Neuronal stem cell (in vitro differentiated cells): ENCODE measurements at regions not wholly inside any gene's neighbourhood (a gene's known extent, or its start where the extent isn't known, plus 50 kb on each side); places are given as distances from the start of the nearest gene placed in this dataset.
A peak's percentile ranks its signal among the peaks of the same experiment; 100 is the strongest.

Experiments
- DNase-seq: peaks from one replicate; pipeline ENCODE4 v3.0.0-alpha.2; 2013; ENCODE audit warnings: low spot score
- H2AFZ ChIP-seq: one replicate; pipeline ENCODE4 v1.6.1; 2013; ENCODE audit warnings: mild to moderate bottlenecking, low read length, inconsistent platforms
- H2AK5ac ChIP-seq: 2 replicates; pipeline ENCODE4 v1.6.1; 2013; ENCODE audit warnings: low read depth, mild to moderate bottlenecking, inconsistent platforms, low read length, moderate library complexity, mixed read lengths
- H2BK120ac ChIP-seq: 2 replicates; pipeline ENCODE4 v1.6.1; 2013; ENCODE audit warnings: low read depth, mild to moderate bottlenecking, inconsistent platforms, low read length, moderate library complexity, mixed read lengths
- H2BK12ac ChIP-seq: one replicate; pipeline ENCODE4 v1.6.1; 2013; ENCODE audit warnings: low read length, inconsistent platforms
- H2BK15ac ChIP-seq: 2 replicates; pipeline ENCODE4 v1.6.1; 2013; ENCODE audit warnings: mild to moderate bottlenecking, low read length, inconsistent platforms, mixed read lengths
- H2BK5ac ChIP-seq: one replicate; pipeline ENCODE4 v1.6.1; 2013; ENCODE audit warnings: inconsistent platforms, mild to moderate bottlenecking, low read length, moderate library complexity
- H3K14ac ChIP-seq: one replicate; pipeline ENCODE4 v1.6.1; 2013; ENCODE audit warnings: low read length, inconsistent platforms
- H3K18ac ChIP-seq: 2 replicates; pipeline ENCODE4 v1.6.1; 2013; ENCODE audit warnings: low read length, inconsistent platforms
- H3K23ac ChIP-seq: 2 replicates; pipeline ENCODE4 v1.6.1; 2013; ENCODE audit warnings: low read depth, mild to moderate bottlenecking, mixed read lengths, low read length, inconsistent platforms; ENCODE audit not compliant: poor library complexity
- H3K27ac ChIP-seq: replicated peaks from 3 replicates; pipeline ENCODE4 v1.5.1; 2013; ENCODE audit warnings: low read length, inconsistent platforms
- H3K27me3 ChIP-seq, 3 experiments: 2 replicates each; pipeline ENCODE4 v1.6.1; 2013; ENCODE audit warnings: low read length in 3 of 3, mild to moderate bottlenecking in 2 of 3, inconsistent platforms in 1 of 3, low read depth in 1 of 3, mixed read lengths in 1 of 3, moderate library complexity in 1 of 3; ENCODE audit not compliant: control insufficient read depth in 3 of 3, insufficient read depth in 3 of 3
- H3K36me3 ChIP-seq, 2 donors: replicated peaks in 1 of 2; 2 replicates each; pipeline ENCODE4 v1.6.1; 2013; ENCODE audit warnings: low read length in 2 of 2; ENCODE audit not compliant: control insufficient read depth in 2 of 2, insufficient read depth in 2 of 2
- H3K4ac ChIP-seq: 2 replicates; pipeline ENCODE4 v1.6.1; 2013; ENCODE audit warnings: inconsistent platforms, mild to moderate bottlenecking, low read length, moderate library complexity
- H3K4me1 ChIP-seq, 2 donors: 1 replicate in 1 of 2; 2 replicates in 1 of 2; pipeline ENCODE4 v1.6.1; 2013; ENCODE audit warnings: low read length in 2 of 2, low read depth in 1 of 2; ENCODE audit not compliant: control insufficient read depth in 2 of 2, insufficient read depth in 1 of 2
- H3K4me2 ChIP-seq: one replicate; pipeline ENCODE4 v1.6.1; 2013; ENCODE audit warnings: mild to moderate bottlenecking, low read length, inconsistent platforms; ENCODE audit not compliant: insufficient read depth, poor library complexity, severe bottlenecking
- H3K4me3 ChIP-seq, 2 donors: 2 replicates each; pipeline ENCODE4 v1.5.1; 2013; ENCODE audit warnings: low read length in 2 of 2, mild to moderate bottlenecking in 2 of 2, inconsistent platforms in 1 of 2, moderate library complexity in 1 of 2
- H3K79me1 ChIP-seq: one replicate; pipeline ENCODE4 v1.6.1; 2013; ENCODE audit warnings: low read depth, mild to moderate bottlenecking, inconsistent platforms, low read length, moderate library complexity
- H3K9ac ChIP-seq: one replicate; pipeline ENCODE4 v1.6.1; 2013; ENCODE audit warnings: mild to moderate bottlenecking, low read depth, low read length, inconsistent platforms; ENCODE audit not compliant: poor library complexity
- H3K9me3 ChIP-seq, 2 donors: replicated peaks in 1 of 2; 2 replicates each; pipeline versions ENCODE3 to v1.6.1; 2013; ENCODE audit warnings: low read length in 2 of 2, mild to moderate bottlenecking in 2 of 2, inconsistent platforms in 1 of 2, low read depth in 1 of 2, mixed read lengths in 1 of 2, moderate library complexity in 1 of 2; ENCODE audit not compliant: control insufficient read depth in 2 of 2, insufficient read depth in 1 of 2
- H4K8ac ChIP-seq: one replicate; pipeline ENCODE4 v1.6.1; 2013; ENCODE audit warnings: low read depth, mild to moderate bottlenecking, inconsistent platforms, low read length, moderate library complexity
- H4K91ac ChIP-seq: one replicate; pipeline ENCODE4 v1.6.1; 2013; ENCODE audit warnings: low read length, low read depth, mild to moderate bottlenecking, inconsistent platforms; ENCODE audit not compliant: poor library complexity
- WGBS, 2 donors: extraction: QIAGEN DNeasy Blood & Tissue Kit; methylation state at CpG; one replicate each; pipeline ENCODE4 v1.1.7; 2013; ENCODE audit warnings: missing lambda C conversion rate in 2 of 2, mixed read lengths in 1 of 2; ENCODE audit not compliant: insufficient read length in 2 of 2, insufficient replicate concordance in 1 of 2; ENCODE audit errors: extremely low coverage in 2 of 2; 5-methylcytosine and 5-hydroxymethylcytosine counted together

DNA sequence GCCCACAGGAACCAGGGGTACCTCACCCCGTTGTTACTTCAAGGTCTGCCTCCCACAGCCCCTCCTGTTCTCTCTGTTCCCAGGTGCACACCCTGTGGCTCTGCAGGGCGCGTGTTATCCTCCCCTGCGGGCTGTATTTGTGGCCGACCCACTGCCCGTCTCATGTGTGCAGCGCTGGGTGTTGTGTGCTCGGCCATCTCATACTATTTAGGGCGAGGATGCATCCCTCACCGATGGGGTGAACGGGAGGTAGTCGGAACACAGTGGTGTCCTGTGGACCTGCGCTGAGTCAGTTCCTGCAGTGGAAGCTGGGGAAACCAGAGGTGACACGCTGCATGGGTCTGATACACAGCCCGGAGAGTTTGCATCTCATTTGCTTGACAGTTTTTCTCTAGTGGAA is 94.5 kb upstream of the SULF2 start:
- Histone ChIP-seq H3K9me3 (peaks cover 0 to 4% of the 10 kb centered on the region in 2 donors), H4K8ac (no peak overlapping the region), H2BK12ac (no peak overlapping the region), H3K9ac (no peak overlapping the region), H3K4me2 (no peak overlapping the region), H2BK15ac (peak overlapping the region; percentile 9), H2BK5ac (no peak overlapping the region), H3K79me1 (no peaks in the 10 kb centered on the region), H3K4me3 (no peak overlapping the region), H4K91ac (no peak overlapping the region), H3K14ac (peak overlapping the region; percentile 78), H3K4ac (no peak overlapping the region), H2BK120ac (no peak overlapping the region), H2AK5ac (peak overlapping the region; percentile 65), H3K36me3 (no peaks in the 10 kb centered on the region), H3K18ac (peak overlapping the region; percentile 59), H3K4me1 (peaks cover 6 to 9% of the 10 kb centered on the region in 2 donors), H2AFZ (no peak overlapping the region), H3K27me3 (peaks cover 0 to 23% (median 0%) of the 10 kb centered on the region in 3 experiments), H3K27ac (no peak overlapping the region), H3K23ac (peak overlapping the region; percentile 32)
- no peak for DNase-seq
- WGBS, 2 donors: no CpG with 5 or more reads among the region's 15 CpGs

DNA sequence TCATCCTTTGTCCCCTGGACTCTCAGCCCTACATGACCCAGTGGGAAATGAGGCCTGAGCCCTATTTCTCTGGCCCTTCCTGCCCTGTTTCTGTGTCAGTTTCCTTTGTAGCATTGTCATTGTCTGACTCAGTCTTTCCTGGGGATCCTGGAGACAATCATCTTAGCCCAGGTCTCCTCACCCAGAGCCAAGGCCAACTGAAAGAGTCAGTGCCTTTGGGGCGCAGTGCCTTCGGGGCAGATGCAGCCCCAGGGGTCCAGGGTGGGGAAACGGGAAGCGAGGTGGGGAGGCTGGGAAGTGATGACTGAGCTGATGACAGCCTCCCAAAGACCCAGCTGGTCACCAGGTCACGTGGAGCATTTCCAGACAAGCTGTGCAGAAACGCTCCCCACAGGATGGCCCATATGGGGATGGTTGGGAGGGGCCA is 93.3 kb upstream of the SULF2 start:
- H3K4ac ChIP-seq: no peak overlapping the region
- no peak overlapping the region for H3K9ac ChIP-seq
- H3K36me3 ChIP-seq: no peaks in the 10 kb centered on the region
- peaks cover 0 to 23% (median 0%) of the 10 kb centered on the region in 3 experiments for H3K27me3 ChIP-seq
- H3K14ac ChIP-seq: no peak overlapping the region
- no peak overlapping the region for H2BK120ac ChIP-seq
- no peak overlapping the region for H4K91ac ChIP-seq
- no peak overlapping the region for H4K8ac ChIP-seq
- WGBS, 2 donors: no CpG with 5 or more reads among the region's 6 CpGs
- H3K79me1 ChIP-seq: no peaks in the 10 kb centered on the region
- peak overlapping the region; percentile 36 for H2AK5ac ChIP-seq
- H3K4me3 ChIP-seq: no peak overlapping the region
- H3K27ac ChIP-seq: no peak overlapping the region
- H3K18ac ChIP-seq: peak overlapping the region; percentile 36
- H3K23ac ChIP-seq: no peak overlapping the region
- H3K4me1 ChIP-seq: peaks cover 6 to 9% of the 10 kb centered on the region in 2 donors
- H2BK5ac ChIP-seq: no peak overlapping the region
- no peak for DNase-seq
- no peak overlapping the region for H2AFZ ChIP-seq
- peaks cover 0 to 4% of the 10 kb centered on the region in 2 donors for H3K9me3 ChIP-seq
- no peak overlapping the region for H2BK12ac ChIP-seq
- H3K4me2 ChIP-seq: no peak overlapping the region
- H2BK15ac ChIP-seq: no peak overlapping the region

DNA sequence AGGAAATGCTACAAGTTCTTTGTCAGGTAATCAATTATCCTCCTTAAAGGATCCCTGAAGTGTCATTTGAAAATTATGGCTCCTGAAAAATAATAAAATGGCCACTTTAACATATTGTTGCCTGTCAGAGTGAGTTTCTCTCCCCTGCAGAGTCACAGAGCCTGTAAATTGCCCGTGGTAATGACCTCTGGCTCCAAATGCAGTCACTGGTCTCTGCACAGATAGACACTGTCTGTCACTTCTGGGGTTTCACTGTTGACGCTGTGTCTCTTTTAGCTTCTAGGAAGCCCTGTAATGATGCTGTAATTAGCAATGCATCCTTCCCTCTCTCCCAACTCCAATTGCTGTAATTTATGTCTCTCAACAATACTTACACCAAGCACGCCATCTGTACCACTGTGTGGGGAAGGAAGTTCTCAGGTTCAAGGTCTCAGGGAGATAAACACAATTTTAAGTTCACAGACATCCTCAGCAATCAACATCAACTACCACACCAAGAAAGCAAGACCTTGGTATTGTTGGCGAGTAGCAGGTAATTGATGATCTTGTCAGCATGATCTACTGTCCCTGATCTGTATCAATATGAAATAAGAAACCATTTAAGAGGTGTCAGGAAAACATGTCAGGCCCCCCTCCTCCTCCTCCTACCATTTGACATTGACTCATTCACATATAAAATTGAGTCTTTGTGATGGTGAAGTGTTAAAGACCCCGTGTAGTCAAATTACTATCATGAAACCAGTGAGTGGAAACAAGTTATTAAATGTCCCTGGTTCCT is 91.2 kb upstream of the SULF2 start:
- Histone ChIP-seq H4K8ac (no peak overlapping the region), H3K18ac (no peak overlapping the region)
- DNase-seq: no peak

DNA sequence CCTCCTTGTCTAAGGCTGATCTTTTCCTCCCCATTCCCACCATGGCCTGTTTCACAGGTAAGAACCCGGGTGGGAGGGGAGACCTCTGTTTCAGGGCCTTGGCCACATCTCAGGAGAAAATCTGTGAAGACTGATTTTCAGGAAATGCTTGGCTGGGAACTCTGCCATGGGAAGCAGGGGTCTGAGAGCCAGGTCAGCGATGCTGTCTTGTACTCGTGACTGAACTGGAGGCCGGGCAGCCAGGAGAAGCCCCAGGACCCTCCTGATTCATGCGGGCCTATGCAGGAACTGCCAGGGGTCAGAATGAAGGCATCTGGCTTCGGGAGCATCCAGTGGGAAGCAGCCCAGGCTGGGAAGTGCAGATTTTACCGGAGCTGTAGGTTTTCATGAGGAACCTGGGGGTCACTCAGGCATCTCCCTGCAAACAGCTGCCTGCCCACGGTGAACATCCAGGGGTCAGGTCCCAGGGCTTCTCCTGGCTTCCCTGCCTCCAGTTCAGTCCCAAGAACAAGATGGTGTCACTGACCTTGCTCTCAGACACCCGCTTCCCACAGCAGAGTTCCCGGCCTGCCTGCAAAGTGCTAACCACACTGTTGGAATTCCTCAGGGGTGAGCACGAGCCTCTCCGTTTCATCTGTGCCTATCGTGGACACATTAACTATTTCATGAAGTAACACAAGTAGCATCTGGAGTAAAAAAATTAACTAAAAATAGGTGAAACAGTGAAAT is 90.2 kb upstream of the SULF2 start:
- H2AK5ac ChIP-seq: no peak overlapping the region
- DNase-seq: no peak
- no peak overlapping the region for H2BK12ac ChIP-seq
- H3K9me3 ChIP-seq: peaks cover 0 to 4% of the 10 kb centered on the region in 2 donors
- H3K4ac ChIP-seq: no peak overlapping the region
- H3K36me3 ChIP-seq: no peaks in the 10 kb centered on the region
- no peak overlapping the region for H4K8ac ChIP-seq
- H2BK5ac ChIP-seq: no peak overlapping the region
- H3K4me1 ChIP-seq: peaks cover 6 to 9% of the 10 kb centered on the region in 2 donors
- no CpG with 5 or more reads among the region's 13 CpGs for WGBS, 2 donors
- H2BK120ac ChIP-seq: no peak overlapping the region
- H3K79me1 ChIP-seq: no peaks in the 10 kb centered on the region
- no peak overlapping the region for H4K91ac ChIP-seq
- H2AFZ ChIP-seq: no peak overlapping the region
- H3K27me3 ChIP-seq: peaks cover 0 to 26% (median 0%) of the 10 kb centered on the region in 3 experiments
- H3K18ac ChIP-seq: no peak overlapping the region
- H3K27ac ChIP-seq: no peak overlapping the region
- H3K14ac ChIP-seq: no peak overlapping the region
- no peak overlapping the region for H3K23ac ChIP-seq
- no peak overlapping the region for H2BK15ac ChIP-seq
- no peak overlapping the region for H3K4me3 ChIP-seq
- H3K4me2 ChIP-seq: no peak overlapping the region
- H3K9ac ChIP-seq: no peak overlapping the region

More for the DNA sequence above, 91.2 kb upstream of the SULF2 start:
- no peak overlapping the region for H4K91ac ChIP-seq
- no CpG with 5 or more reads among the region's 5 CpGs for WGBS, 2 donors
- H2BK120ac ChIP-seq: no peak overlapping the region
- H3K27me3 ChIP-seq: peaks cover 0 to 26% (median 0%) of the 10 kb centered on the region in 3 experiments
- no peak overlapping the region for H3K4me3 ChIP-seq
- H3K9me3 ChIP-seq: peaks cover 0 to 4% of the 10 kb centered on the region in 2 donors
- no peaks in the 10 kb centered on the region for H3K36me3 ChIP-seq
- no peak overlapping the region for H2BK12ac ChIP-seq
- H3K27ac ChIP-seq: no peak overlapping the region
- H2BK15ac ChIP-seq: no peak overlapping the region
- H2AFZ ChIP-seq: no peak overlapping the region
- H3K9ac ChIP-seq: no peak overlapping the region
- H3K4me1 ChIP-seq: peaks cover 6 to 9% of the 10 kb centered on the region in 2 donors
- H3K14ac ChIP-seq: no peak overlapping the region
- H3K4me2 ChIP-seq: no peak overlapping the region
- no peak overlapping the region for H3K4ac ChIP-seq
- no peaks in the 10 kb centered on the region for H3K79me1 ChIP-seq
- no peak overlapping the region for H2BK5ac ChIP-seq
- H2AK5ac ChIP-seq: no peak overlapping the region
- H3K23ac ChIP-seq: no peak overlapping the region
